ENCODE measurements at regions not wholly inside any gene's neighbourhood (a gene's known extent, or its start where the extent isn't known, plus 50 kb on each side); places are given as distances from the start of the nearest gene placed in this dataset.
"Not testable (repeated sequence)": the region's sequence is repeated elsewhere in the genome, so short reads cannot be mapped to it uniquely, and the experiment has no call there.

DNA sequence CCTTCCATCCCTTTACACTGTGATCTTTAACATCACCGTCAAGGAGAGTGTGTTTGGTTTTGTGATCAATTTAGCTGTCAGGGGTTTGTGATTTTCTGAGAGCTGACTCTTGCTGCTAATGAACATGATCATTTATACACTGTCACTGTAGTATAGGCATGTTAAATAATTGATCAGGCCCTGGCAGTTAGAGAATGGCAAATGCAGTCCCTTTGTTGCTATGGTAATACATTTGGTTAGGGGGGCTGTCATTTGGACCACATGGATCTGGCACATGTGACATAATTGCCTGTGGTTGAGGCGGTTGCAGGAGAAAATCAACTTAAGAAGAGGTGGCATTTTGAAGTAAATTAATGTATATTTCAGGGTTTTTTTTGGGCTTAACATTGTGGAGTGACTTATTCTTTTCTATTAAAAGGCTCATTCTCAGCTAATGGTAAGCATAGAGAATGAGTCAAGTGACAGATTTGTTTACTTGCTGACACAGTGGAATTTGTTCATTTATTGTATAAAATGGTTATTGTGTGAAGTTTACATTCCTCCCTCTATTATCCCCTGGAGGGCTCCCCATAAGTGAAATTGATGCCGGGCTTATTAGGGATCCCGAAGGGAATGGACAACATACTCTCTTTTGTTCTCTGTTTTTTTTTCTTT lies 114.0 kb downstream of the FHIP1A start:
- DNase-seq, result no peak

- no peak for DNase-seq
These were observed 115.6 kb downstream of the FHIP1A start for GRCh38 chr4:151524610-151525009.

DNA sequence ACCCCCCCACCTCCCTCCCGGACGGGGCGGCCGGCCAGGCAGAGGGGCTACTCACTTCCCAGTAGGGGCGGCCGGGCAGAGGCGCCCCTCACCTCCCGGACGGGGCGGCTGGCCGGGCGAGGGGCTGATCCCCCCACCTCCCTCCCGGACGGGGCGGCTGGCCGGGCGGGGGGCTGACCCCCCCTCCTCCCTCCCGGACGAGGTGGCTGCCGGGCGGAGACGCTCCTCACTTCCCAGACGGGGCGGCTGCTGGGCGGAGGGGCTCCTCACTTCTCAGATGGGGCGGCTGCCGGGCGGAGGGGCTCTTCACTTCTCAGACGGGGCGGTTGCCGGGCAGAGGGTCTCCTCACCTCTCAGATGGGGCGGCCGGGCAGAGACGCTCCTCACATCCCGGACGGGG lies 117.5 kb downstream of the FHIP1A start:
- not testable (repeated sequence) for DNase-seq

DNA sequence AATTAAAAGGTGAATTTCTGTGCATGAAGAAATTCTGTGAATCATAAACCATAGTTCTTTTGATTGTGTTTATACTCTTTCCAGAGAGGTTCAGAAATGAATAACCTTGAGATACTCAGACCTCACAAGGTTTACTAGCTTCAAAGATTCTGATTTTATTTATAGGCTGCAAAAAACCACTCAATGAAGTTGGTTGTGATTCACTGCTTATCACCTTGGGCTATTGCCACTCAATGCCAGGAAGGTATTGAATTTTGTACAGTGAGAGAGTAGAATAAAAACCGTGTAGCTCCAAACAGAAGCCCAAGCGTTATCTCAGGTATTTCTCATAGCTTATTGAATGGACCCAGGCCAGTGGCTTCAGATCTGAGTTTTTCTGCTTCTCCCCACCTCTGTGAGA lies 118.7 kb downstream of the FHIP1A start:
- DNase-seq, result no peak

DNA sequence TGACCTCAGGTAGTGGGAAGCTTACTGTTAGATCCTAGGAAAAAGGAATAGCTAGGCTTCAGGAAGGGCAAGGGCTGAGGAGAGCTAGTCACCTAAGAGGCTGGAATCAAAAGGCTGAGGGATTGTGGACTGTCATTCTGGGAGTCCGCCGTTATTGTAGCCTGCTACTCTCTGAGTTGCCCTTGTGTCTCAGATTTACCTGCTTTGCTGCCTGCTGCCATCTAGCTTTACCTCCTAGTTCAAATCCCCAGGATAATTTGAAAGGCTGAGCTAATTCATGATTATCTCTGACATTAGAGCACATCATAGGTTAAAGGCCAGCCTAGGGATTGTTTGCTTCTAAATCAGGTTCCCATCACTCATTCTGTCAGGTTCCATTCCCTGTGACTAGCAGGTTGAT lies 120.2 kb downstream of the FHIP1A start:
- DNase-seq, result no peak

- no peak for DNase-seq
These were observed 121.3 kb downstream of the FHIP1A start for GRCh38 chr4:151530230-151530629.

- no peak for DNase-seq
These were observed 121.8 kb downstream of the FHIP1A start for GRCh38 chr4:151530783-151531182.

GRCh38 chr4:151532001-151532708 lies 123.2 kb downstream of the FHIP1A start:
- DNase-seq, result no peak

DNA sequence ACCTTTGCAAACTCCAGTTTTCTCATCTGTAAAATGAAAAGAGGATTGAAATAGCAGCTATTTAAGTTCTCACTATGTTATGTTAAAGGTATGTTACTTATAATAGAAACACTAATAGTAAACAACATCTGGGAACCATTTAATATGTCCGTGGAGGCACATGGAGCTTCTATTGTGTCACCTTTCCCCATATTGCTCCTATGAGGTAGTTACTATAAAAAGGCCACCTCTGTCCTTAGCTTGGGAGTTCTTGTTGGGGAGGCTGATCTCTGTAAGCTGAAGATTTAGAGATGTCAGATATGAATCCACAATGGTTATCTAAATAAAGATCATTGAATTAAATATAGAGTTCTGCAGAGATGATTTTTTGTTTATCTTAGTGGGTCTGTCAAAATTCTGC lies 125.2 kb downstream of the FHIP1A start:
- DNase-seq, result no peak

GRCh38 chr4:151535366-151535765 lies 126.4 kb downstream of the FHIP1A start:
- DNase-seq, result no peak

- DNase-seq, result no peak
These were observed 128.7 kb downstream of the FHIP1A start for GRCh38 chr4:151537687-151538086.

GRCh38 chr4:151538963-151539362 lies 130.0 kb downstream of the FHIP1A start:
- DNase-seq, result no peak

DNA sequence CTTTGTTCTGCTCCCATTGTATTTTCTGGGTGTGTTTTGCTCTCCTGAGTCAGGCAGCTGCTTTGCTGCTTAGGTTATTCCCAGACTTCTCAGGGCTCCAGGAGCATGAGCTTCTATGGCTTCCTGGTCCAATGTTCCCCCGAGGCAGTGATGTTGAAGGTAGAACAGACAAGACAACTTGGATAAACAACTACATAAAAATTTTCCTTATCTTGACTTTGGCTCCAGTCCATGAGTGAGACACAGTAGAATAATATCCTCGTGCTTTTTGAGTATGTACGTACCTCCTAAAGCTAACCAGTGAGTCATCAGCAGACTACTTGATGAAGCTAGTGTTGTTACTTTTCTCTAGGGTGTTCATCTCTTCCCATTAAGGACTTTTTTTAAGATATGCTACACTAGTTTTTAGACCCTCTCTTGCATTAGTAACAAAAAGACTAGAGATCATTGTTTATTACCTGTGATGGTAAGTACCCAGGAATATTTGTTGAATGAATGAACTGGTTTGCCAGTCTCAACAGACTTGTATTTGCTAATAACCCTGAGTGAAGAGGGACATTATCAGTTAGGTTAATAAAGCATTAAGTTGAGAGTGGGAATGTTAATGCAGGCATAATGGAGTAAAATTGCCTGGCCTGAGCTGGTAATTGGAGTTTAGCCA lies 131.9 kb downstream of the FHIP1A start:
- DNase-seq, result no peak

DNA sequence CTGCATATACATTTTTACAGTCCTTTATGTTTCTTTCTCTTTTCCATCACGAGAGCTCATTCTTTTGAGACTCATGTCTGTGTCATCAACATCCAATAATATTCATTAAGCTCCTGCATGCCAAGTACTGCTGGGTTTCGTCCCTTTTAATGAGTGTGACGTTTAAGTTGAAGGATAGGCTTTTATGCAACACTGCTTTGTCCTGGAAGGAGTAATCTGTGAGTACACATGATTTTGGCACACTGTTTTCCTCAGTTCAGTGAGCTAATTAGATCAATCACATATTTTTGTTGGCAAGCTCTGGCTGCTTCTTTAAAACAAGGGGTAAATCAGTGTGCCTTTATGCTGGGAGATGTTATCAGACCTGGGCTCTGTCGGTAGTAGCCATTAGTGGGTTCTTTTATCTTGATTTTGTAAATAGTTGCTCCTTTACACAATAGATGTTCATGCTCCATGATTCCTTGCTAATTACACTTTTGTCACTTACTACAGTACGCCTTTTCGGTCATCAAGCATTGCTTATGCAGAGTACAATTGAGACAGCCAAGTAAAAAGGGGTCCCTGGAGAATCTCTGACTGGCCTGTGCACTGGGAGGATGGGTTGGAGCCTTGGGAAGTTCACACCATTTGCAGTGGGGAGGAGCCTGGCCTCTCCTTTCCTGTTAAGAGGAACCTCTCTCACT lies 132.6 kb downstream of the FHIP1A start:
- DNase-seq, result no peak

DNA sequence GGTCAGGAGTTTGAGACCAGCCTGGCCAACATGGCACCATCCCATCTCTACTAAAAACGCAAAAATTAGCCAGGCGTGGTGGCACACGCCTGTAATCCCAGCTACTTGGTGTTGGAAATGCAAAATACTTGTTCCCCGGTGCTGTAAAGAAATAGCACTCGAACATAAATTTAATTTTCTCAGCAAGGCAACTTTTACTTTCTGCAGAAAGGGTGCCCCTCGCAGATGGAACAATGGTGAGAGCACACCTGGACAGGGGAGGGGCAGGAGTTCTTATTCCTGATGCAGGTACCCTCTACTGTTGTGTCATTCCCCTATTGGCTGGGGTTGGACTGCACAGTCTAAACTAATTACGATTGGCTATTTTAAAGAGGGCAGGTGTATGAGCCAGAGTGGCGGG lies 139.7 kb downstream of the FHIP1A start:
- DNase-seq, result no peak

- not testable (repeated sequence) for DNase-seq
These were observed 140.4 kb downstream of the FHIP1A start for GRCh38 chr4:151549378-151549777.

GRCh38 chr4:151553874-151554273 lies 144.9 kb downstream of the FHIP1A start:
- DNase-seq, result no peak

DNA sequence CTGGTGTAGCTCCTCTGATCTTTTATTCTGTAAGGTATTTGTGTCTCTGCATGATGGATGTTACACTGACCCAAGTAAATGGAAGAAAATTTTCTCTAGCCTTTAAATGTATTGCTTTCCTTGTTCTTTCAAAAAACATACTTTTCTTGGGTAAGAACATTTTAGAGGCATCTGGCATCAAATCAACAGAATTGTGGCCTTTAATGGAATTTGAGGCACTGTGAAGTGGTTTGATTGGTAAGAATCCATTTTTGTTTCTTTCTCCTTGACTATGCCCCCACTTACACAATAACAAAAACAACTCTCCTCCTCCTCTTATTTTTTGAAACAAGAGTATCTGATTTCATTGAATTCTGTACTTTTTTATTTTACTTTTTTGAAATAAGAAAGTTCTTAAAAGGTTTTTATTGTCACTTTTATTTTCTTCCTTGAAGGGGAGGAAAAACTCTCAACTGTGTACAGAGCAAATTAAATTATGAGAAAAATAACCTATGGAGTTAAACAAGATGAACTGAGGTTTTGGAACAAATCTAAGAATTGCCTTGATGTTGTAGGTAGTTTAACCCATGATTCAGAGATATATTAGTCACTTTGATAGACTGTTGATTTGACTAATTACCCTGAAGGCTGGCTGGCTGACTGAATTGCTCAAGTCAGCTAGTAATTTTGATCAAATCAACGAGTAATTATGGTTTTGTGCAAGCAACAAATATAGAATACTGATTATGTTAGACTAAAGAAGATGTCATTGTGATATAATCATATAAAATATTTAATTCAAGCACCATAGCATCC lies 146.4 kb downstream of the FHIP1A start:
- DNase-seq, result no peak

- no peak for DNase-seq
These were observed 149.6 kb downstream of the FHIP1A start for GRCh38 chr4:151558496-151559113.

- DNase-seq, result no peak
These were observed 150.6 kb downstream of the FHIP1A start for GRCh38 chr4:151559595-151559994.

DNA sequence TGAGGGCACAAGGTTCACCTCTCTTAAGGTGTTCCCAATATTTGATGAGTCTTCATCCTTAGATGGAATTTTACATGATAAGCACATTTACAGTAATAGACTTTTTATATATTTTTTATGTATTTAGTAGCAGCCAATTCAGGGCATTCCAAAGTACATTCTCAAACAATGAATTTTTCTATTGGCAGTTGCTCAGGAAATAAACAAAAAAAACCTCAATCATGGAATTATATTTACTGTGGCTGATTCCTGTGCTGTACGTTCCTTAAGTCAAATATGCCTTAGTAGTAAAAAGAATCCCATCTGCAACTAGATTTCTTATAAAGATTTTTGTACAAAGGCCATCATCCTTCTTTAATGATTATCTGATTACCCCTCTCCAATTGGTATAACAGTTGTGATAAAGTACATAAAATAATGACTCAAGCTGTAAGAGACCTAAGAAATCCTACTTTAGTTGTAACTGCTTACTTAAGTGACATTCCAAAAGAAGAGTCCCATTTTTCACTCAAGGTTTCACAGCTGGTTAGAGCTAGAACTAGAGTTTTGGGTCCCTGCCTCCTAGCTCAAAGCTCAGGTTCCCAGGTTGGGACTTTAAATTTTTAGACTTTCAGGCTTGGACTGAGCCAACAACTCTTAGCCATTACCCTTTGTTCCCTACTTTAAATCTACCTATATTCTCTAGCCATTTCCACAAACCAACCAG lies 152.7 kb downstream of the FHIP1A start:
- DNase-seq, result no peak

Data from skin of body (tissue), 1 donor.